ENCODE measurements at regions not wholly inside any gene's neighbourhood (a gene's known extent, or its start where the extent isn't known, plus 50 kb on each side); places are given as distances from the start of the nearest gene placed in this dataset.

- DNase-seq (ENCODE audit: low read depth in 4 of 4, low spot score in 1 of 4): no peak
Observed at GRCh38 chr13:84684048-84684662, 801.9 kb upstream of the SLITRK1 start.

GRCh38 chr13:84683448-84683847 lies 801.2 kb upstream of the SLITRK1 start:
- DNase-seq (ENCODE audit: low read depth in 4 of 4, low spot score in 1 of 4): no peak

- DNase-seq (ENCODE audit: low read depth in 4 of 4, low spot score in 1 of 4): no peak
Observed at GRCh38 chr13:84677836-84678235, 795.6 kb upstream of the SLITRK1 start.

- no peak for DNase-seq (ENCODE audit: low read depth in 4 of 4, low spot score in 1 of 4)
Observed at GRCh38 chr13:84672616-84673015, 790.3 kb upstream of the SLITRK1 start.

GRCh38 chr13:84670245-84670644 lies 788.0 kb upstream of the SLITRK1 start:
- no peak for DNase-seq (ENCODE audit: low read depth in 4 of 4, low spot score in 1 of 4)

- DNase-seq (ENCODE audit: low read depth in 4 of 4, low spot score in 1 of 4): no peak
Observed at GRCh38 chr13:84668637-84669036, 786.4 kb upstream of the SLITRK1 start.

- no peak for DNase-seq (ENCODE audit: low read depth in 4 of 4, low spot score in 1 of 4)
Observed at GRCh38 chr13:84662491-84662890, 780.2 kb upstream of the SLITRK1 start.

- no peak for DNase-seq (ENCODE audit: low read depth in 4 of 4, low spot score in 1 of 4)
Observed at GRCh38 chr13:84661718-84662117, 779.4 kb upstream of the SLITRK1 start.

- DNase-seq (ENCODE audit: low read depth in 4 of 4, low spot score in 1 of 4): no peak
Observed at GRCh38 chr13:84659359-84659661, 777.0 kb upstream of the SLITRK1 start.

- DNase-seq (ENCODE audit: low read depth in 4 of 4, low spot score in 1 of 4): no peak
Observed at GRCh38 chr13:84658491-84659358, 776.5 kb upstream of the SLITRK1 start.

GRCh38 chr13:84655677-84656076 lies 773.4 kb upstream of the SLITRK1 start:
- no peak for DNase-seq (ENCODE audit: low read depth in 4 of 4, low spot score in 1 of 4)

GRCh38 chr13:84654654-84655275 lies 772.5 kb upstream of the SLITRK1 start:
- no peak for DNase-seq (ENCODE audit: low read depth in 4 of 4, low spot score in 1 of 4)

GRCh38 chr13:84653915-84654534 lies 771.8 kb upstream of the SLITRK1 start:
- DNase-seq (ENCODE audit: low read depth in 4 of 4, low spot score in 1 of 4): no peak

- no peak for DNase-seq (ENCODE audit: low read depth in 4 of 4, low spot score in 1 of 4)
Observed at GRCh38 chr13:84651705-84652104, 769.4 kb upstream of the SLITRK1 start.

- no peak for DNase-seq (ENCODE audit: low read depth in 4 of 4, low spot score in 1 of 4)
Observed at GRCh38 chr13:84651288-84651687, 769.0 kb upstream of the SLITRK1 start.

GRCh38 chr13:84649853-84650252 lies 767.6 kb upstream of the SLITRK1 start:
- no peak for DNase-seq (ENCODE audit: low read depth in 4 of 4, low spot score in 1 of 4)

- no peak for DNase-seq (ENCODE audit: low read depth in 4 of 4, low spot score in 1 of 4)
Observed at GRCh38 chr13:84648069-84648640, 765.9 kb upstream of the SLITRK1 start.

- no peak for DNase-seq (ENCODE audit: low read depth in 4 of 4, low spot score in 1 of 4)
Observed at GRCh38 chr13:84646957-84647356, 764.7 kb upstream of the SLITRK1 start.

GRCh38 chr13:84645196-84646012 lies 763.1 kb upstream of the SLITRK1 start:
- no peak for DNase-seq (ENCODE audit: low read depth in 4 of 4, low spot score in 1 of 4)

GRCh38 chr13:84641491-84641890 lies 759.2 kb upstream of the SLITRK1 start:
- no peak for DNase-seq (ENCODE audit: low read depth in 4 of 4, low spot score in 1 of 4)

- no peak for DNase-seq (ENCODE audit: low read depth in 4 of 4, low spot score in 1 of 4)
Observed at GRCh38 chr13:84640691-84641090, 758.4 kb upstream of the SLITRK1 start.

All from stimulated activated CD4-positive, alpha-beta T cell treated with anti-CD3 and anti-CD28 coated beads, Interleukin-1b, Interleukin-23, amount 100 ng/mL, for 24 hours (primary cell).